ENCODE measurements at regions not wholly inside any gene's neighbourhood (a gene's known extent, or its start where the extent isn't known, plus 50 kb on each side); places are given as distances from the start of the nearest gene placed in this dataset.

DNA sequence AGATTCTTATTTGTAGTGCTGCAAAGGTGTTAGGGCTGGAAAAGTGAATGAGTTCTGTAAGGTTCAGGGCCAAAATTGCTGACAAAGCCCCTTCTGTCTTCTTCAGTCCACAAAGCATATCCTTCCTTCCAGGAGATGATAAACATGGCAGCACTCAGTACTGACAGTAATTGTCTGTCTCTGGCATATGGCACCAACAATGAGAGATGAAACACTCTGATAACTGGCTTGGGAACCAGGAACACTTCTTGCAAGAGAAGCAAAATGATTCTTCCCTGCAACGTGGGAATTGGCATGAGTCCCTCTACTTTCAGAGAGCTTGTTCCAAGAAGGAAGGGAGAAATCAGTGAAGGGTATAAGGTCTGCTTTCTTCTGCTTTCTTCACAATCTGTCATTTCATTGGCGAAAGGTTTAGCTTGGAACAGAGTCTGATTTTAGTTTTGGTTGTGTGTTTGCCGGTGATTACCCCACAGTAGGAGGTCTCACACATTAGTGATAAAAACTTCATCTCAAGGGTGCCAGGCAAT lies 963.3 kb downstream of the NLGN4X start:
- TF ChIP-seq, protein P1, sequence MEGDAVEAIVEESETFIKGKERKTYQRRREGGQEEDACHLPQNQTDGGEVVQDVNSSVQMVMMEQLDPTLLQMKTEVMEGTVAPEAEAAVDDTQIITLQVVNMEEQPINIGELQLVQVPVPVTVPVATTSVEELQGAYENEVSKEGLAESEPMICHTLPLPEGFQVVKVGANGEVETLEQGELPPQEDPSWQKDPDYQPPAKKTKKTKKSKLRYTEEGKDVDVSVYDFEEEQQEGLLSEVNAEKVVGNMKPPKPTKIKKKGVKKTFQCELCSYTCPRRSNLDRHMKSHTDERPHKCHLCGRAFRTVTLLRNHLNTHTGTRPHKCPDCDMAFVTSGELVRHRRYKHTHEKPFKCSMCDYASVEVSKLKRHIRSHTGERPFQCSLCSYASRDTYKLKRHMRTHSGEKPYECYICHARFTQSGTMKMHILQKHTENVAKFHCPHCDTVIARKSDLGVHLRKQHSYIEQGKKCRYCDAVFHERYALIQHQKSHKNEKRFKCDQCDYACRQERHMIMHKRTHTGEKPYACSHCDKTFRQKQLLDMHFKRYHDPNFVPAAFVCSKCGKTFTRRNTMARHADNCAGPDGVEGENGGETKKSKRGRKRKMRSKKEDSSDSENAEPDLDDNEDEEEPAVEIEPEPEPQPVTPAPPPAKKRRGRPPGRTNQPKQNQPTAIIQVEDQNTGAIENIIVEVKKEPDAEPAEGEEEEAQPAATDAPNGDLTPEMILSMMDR (conservative IDR thresholded peaks at IDR 0.05; ENCODE audit: low read depth in 2 of 2): no peak
- no peak for TF ChIP-seq ETS1 (IDR thresholded peaks at IDR 0.05)
